ENCODE measurements at regions not wholly inside any gene's neighbourhood (a gene's known extent, or its start where the extent isn't known, plus 50 kb on each side); places are given as distances from the start of the nearest gene placed in this dataset.
"Not testable (repeated sequence)": the region's sequence is repeated elsewhere in the genome, so short reads cannot be mapped to it uniquely, and the experiment has no call there.

- Mint-ChIP-seq H3K36me3 (ENCODE audit: insufficient read depth) (no peaks in the 10 kb centered on the region), H3K4me3 (no peak overlapping the region), H3K9me3 (peaks cover 0 to 2% of the 10 kb centered on the region in 2 donors), H3K27ac (no peak overlapping the region), H3K4me1 (ENCODE audit: low read depth in 2 of 2) (no peaks in the 10 kb centered on the region), H3K27me3 (peaks cover 18 to 36% of the 10 kb centered on the region in 2 donors)
- ATAC-seq (replicated peaks) (no peak), DNase-seq (no peak)
Measured at GRCh38 chr17:31647661-31648060, 211.4 kb downstream of the COPRS start.

DNA sequence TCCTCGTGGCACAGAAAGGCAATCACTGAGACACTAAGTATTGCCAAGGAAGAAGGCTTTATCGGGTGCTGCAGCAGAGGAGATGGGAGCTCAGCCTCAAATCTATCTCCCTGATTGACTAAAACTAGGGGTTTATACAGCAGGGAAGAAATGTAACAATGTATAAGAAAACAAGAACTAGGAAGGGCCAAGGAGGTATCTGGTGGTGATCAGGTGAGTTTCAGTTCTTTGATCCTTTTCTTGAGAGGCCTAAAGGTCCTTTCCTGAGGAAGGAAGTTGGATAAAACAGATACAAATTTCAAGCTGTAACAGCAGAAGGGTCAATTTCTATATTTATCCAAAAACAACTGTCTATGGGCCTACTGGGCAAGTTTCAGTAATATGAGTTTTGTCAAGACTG lies 212.4 kb downstream of the COPRS start:
- Mint-ChIP-seq H3K27ac (no peak overlapping the region), H3K4me1 (ENCODE audit: low read depth in 2 of 2) (no peaks in the 10 kb centered on the region), H3K27me3 (peaks cover 25 to 40% of the 10 kb centered on the region in 2 donors), H3K36me3 (ENCODE audit: insufficient read depth) (no peaks in the 10 kb centered on the region), H3K4me3 (no peak overlapping the region), H3K9me3 (peaks cover 0 to 2% of the 10 kb centered on the region in 2 donors)
- DNase-seq (no peak), ATAC-seq (replicated peaks) (no peak)

DNA sequence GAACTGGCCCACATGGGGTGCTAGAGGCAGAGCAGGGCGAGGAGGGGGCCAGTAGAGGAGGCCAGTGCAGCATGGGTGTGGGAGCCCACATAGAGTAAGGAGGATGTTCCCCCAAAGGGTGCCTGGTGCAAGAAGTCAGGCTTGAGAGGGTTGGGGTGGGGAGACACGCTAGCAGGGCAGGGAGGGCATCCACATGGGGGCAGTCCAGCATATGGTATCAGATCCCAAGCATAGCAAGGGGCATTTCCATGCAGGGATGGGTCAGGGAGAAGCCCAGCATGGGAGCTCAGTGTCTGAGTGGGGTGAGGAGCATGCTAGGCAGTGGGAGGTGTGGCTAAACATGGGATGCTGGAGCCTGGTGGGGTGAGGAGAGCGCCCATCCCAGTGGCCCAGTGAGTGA lies 213.7 kb downstream of the COPRS start:
- Mint-ChIP-seq H3K27me3 (peaks cover 32 to 50% of the 10 kb centered on the region in 2 donors), H3K36me3 (ENCODE audit: insufficient read depth) (no peaks in the 10 kb centered on the region), H3K4me1 (ENCODE audit: low read depth in 2 of 2) (no peaks in the 10 kb centered on the region), H3K4me3 (no peak overlapping the region), H3K27ac (no peak overlapping the region), H3K9me3 (peaks cover 0 to 2% of the 10 kb centered on the region in 2 donors)
- no peak for DNase-seq
- no peak for ATAC-seq (replicated peaks)

GRCh38 chr17:31631766-31632165 lies 227.3 kb downstream of the COPRS start:
- Mint-ChIP-seq H3K4me1 (ENCODE audit: low read depth in 2 of 2) (no peaks in the 10 kb centered on the region), H3K9me3 (no peaks in the 10 kb centered on the region), H3K36me3 (ENCODE audit: insufficient read depth) (no peaks in the 10 kb centered on the region), H3K4me3 (no peak overlapping the region), H3K27ac (no peak overlapping the region), H3K27me3 (peaks cover 45 to 87% of the 10 kb centered on the region in 2 donors)
- ATAC-seq (replicated peaks), result no peak
- DNase-seq, result no peak

- not testable (repeated sequence) for H3K27ac Mint-ChIP-seq; H3K4me3 Mint-ChIP-seq; H3K4me1 Mint-ChIP-seq (ENCODE audit: low read depth in 2 of 2); H3K9me3 Mint-ChIP-seq; H3K36me3 Mint-ChIP-seq (ENCODE audit: insufficient read depth); DNase-seq; ATAC-seq (replicated peaks)
- H3K27me3 Mint-ChIP-seq, result peaks cover 51 to 92% of the 10 kb centered on the region in 2 donors
Measured at GRCh38 chr17:31630866-31631265, 228.2 kb downstream of the COPRS start.

GRCh38 chr17:31629696-31630470 lies 229.2 kb downstream of the COPRS start:
- Mint-ChIP-seq H3K9me3 (no peaks in the 10 kb centered on the region), H3K27me3 (peaks cover 46 to 82% of the 10 kb centered on the region in 2 donors), H3K27ac (no peak overlapping the region), H3K4me3 (no peak overlapping the region), H3K36me3 (ENCODE audit: insufficient read depth) (no peaks in the 10 kb centered on the region), H3K4me1 (ENCODE audit: low read depth in 2 of 2) (no peaks in the 10 kb centered on the region)
- DNase-seq, result no peak
- no peak for ATAC-seq (replicated peaks)

- H3K27ac Mint-ChIP-seq, result no peak overlapping the region
- no peaks in the 10 kb centered on the region for H3K4me1 Mint-ChIP-seq (ENCODE audit: low read depth in 2 of 2)
- ATAC-seq (replicated peaks), result no peak
- H3K27me3 Mint-ChIP-seq, result peaks cover 44 to 74% of the 10 kb centered on the region in 2 donors
- no peaks in the 10 kb centered on the region for H3K9me3 Mint-ChIP-seq
- no peaks in the 10 kb centered on the region for H3K36me3 Mint-ChIP-seq (ENCODE audit: insufficient read depth)
- no peak for DNase-seq
- H3K4me3 Mint-ChIP-seq, result no peak overlapping the region
Measured at GRCh38 chr17:31627960-31628359, 231.1 kb downstream of the COPRS start.

GRCh38 chr17:31623990-31624389 lies 232.5 kb downstream of the RAB11FIP4 start:
- no peak overlapping the region for H3K4me3 Mint-ChIP-seq
- H3K27me3 Mint-ChIP-seq, result peaks cover 50 to 55% of the 10 kb centered on the region in 2 donors
- no peaks in the 10 kb centered on the region for H3K36me3 Mint-ChIP-seq (ENCODE audit: insufficient read depth)
- ATAC-seq (replicated peaks) (no peak), DNase-seq (no peak)
- no peaks in the 10 kb centered on the region for H3K9me3 Mint-ChIP-seq
- no peak overlapping the region for H3K27ac Mint-ChIP-seq
- H3K4me1 Mint-ChIP-seq (ENCODE audit: low read depth in 2 of 2), result no peaks in the 10 kb centered on the region

DNA sequence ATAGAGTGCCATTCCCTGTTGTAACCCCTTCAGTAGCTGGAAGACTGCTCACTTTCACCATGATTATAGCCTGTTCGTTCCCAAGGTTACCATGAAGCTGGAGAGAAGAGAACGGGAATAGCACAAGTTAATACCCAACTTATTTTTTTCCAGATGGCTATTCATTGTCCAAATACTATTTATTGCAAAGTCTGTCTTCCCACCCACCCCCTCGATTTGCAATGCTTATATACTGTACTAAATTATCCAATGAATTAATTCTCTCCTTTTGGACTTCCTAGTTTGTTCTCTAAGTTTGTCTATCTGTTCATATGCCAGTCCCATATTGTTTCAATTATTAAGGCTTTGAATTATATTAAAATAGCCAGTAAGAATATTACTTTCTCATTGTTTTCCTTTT lies 231.0 kb downstream of the RAB11FIP4 start:
- ATAC-seq (replicated peaks), result no peak
- H3K9me3 Mint-ChIP-seq, result no peaks in the 10 kb centered on the region
- H3K4me3 Mint-ChIP-seq, result no peak overlapping the region
- no peak for DNase-seq
- H3K4me1 Mint-ChIP-seq (ENCODE audit: low read depth in 2 of 2), result no peaks in the 10 kb centered on the region
- no peaks in the 10 kb centered on the region for H3K36me3 Mint-ChIP-seq (ENCODE audit: insufficient read depth)
- H3K27me3 Mint-ChIP-seq, result peaks cover 38 to 42% of the 10 kb centered on the region in 2 donors
- no peak overlapping the region for H3K27ac Mint-ChIP-seq

GRCh38 chr17:31621566-31621965 lies 230.1 kb downstream of the RAB11FIP4 start:
- Mint-ChIP-seq H3K36me3 (ENCODE audit: insufficient read depth) (no peaks in the 10 kb centered on the region), H3K27me3 (peaks cover 32 to 34% of the 10 kb centered on the region in 2 donors), H3K4me3 (no peak overlapping the region), H3K4me1 (ENCODE audit: low read depth in 2 of 2) (no peaks in the 10 kb centered on the region), H3K9me3 (no peaks in the 10 kb centered on the region), H3K27ac (no peak overlapping the region)
- no peak for ATAC-seq (replicated peaks)
- DNase-seq, result no peak

DNA sequence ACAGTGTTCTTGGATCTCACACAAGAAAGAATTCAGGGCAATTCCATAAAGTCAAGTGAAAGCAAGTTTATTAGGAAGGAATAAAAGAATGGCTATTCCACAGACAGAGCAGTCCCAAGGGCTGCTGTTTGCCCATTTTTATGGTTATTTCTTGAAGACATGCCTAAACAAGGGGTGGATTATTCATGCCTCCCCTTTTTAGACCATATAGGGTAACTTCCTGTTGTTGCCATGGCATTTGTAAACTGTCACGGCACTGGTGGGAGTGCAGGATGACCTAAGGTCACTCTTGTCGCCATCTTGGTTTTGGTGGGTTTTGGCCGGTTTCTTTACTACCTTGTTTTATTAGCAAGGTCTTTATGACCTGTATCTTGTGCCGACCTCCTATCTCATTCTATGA lies 219.6 kb downstream of the RAB11FIP4 start:
- not testable (repeated sequence) for H3K9me3 Mint-ChIP-seq; H3K27ac Mint-ChIP-seq; H3K36me3 Mint-ChIP-seq (ENCODE audit: insufficient read depth); H3K4me3 Mint-ChIP-seq; H3K4me1 Mint-ChIP-seq (ENCODE audit: low read depth in 2 of 2); ATAC-seq (replicated peaks); DNase-seq
- H3K27me3 Mint-ChIP-seq, result peaks cover 17 to 44% of the 10 kb centered on the region in 2 donors

DNA sequence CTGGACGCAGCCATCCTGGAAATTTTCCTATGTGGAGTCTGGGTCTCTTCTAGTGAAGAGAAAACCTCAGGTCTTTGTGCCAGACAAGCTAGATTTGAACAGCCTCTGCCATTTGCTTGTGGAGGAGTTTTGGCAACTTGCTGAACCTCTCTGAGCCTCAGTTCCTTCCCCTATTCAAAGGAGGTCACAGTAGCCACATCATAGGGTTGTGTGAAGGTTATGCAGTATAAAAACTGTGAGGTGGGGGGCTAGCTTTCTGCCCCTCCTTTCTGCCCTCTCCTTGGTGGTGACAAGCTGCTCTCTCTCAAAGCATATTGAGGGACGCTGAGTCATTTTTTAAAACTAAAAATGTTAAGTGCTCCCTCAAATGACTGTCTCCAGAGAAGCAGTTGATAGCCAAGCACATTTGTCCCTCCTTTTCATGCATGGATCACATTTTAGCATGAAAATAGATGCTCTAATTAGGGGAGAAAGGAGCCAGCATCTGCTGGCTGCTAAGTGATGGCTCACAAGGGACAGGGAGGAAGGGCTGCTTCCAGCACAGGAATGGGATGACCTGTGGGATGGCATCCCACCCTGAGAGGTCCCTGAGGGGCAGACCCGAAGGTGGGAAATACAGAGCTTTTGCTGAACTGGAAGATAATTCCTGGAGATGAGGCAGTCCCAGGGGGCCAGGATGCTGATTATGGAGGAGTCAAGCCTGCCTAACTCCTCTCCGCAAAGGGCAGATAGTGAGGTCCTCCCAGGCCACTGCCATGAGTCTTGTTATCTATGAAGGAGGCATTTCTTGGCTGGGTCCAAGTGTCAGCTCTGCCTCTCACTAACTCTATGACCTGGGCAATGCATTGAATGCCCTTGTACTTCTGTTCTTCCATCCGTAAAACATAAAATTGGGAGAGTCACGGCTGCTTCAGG lies 218.8 kb downstream of the RAB11FIP4 start:
- H3K4me1 Mint-ChIP-seq (ENCODE audit: low read depth in 2 of 2), result no peaks in the 10 kb centered on the region
- H3K4me3 Mint-ChIP-seq, result no peak overlapping the region
- H3K36me3 Mint-ChIP-seq (ENCODE audit: insufficient read depth), result no peaks in the 10 kb centered on the region
- H3K27ac Mint-ChIP-seq, result no peak overlapping the region
- no peaks in the 10 kb centered on the region for H3K9me3 Mint-ChIP-seq
- ATAC-seq (replicated peaks), result no peak
- DNase-seq, result no peak
- H3K27me3 Mint-ChIP-seq, result peaks cover 22 to 48% of the 10 kb centered on the region in 2 donors

- no peaks in the 10 kb centered on the region for H3K36me3 Mint-ChIP-seq (ENCODE audit: insufficient read depth)
- H3K4me3 Mint-ChIP-seq, result no peak overlapping the region
- peaks cover 32 to 55% of the 10 kb centered on the region in 2 donors for H3K27me3 Mint-ChIP-seq
- H3K4me1 Mint-ChIP-seq (ENCODE audit: low read depth in 2 of 2), result no peaks in the 10 kb centered on the region
- ATAC-seq (replicated peaks), result no peak
- H3K9me3 Mint-ChIP-seq, result no peaks in the 10 kb centered on the region
- no peak overlapping the region for H3K27ac Mint-ChIP-seq
- no peak for DNase-seq
Measured at GRCh38 chr17:31609331-31609730, 217.9 kb downstream of the RAB11FIP4 start.
